Mesenchymal stem cell (in vitro differentiated cells and primary cell): ENCODE measurements at regions not wholly inside any gene's neighbourhood (a gene's known extent, or its start where the extent isn't known, plus 50 kb on each side); places are given as distances from the start of the nearest gene placed in this dataset.
A peak's percentile ranks its signal among the peaks of the same experiment; 100 is the strongest.

Source experiments
- DNase-seq: peaks from one replicate; pipeline ENCODE4 v3.0.0-alpha.2; 2013
- H2AFZ ChIP-seq: one replicate; pipeline ENCODE4 v1.6.1; 2013; ENCODE audit warnings: low read depth, mild to moderate bottlenecking, control low read depth, inconsistent platforms, low read length, moderate library complexity
- H2AK5ac ChIP-seq: 2 replicates; pipeline ENCODE4 v1.6.1; 2013; ENCODE audit warnings: low read length, moderate library complexity, mild to moderate bottlenecking, inconsistent platforms; ENCODE audit not compliant: severe bottlenecking
- H2BK120ac ChIP-seq: one replicate; pipeline ENCODE4 v1.6.1; 2013; ENCODE audit warnings: low read depth, mild to moderate bottlenecking, inconsistent platforms, low read length, moderate library complexity
- H2BK12ac ChIP-seq, 2 experiments: one replicate each; pipeline ENCODE4 v1.6.1; 2013; ENCODE audit warnings: inconsistent platforms in 2 of 2, low read length in 2 of 2, mild to moderate bottlenecking in 2 of 2, moderate library complexity in 2 of 2, control low read depth in 1 of 2
- H2BK15ac ChIP-seq: one replicate; pipeline ENCODE4 v1.6.1; 2013; ENCODE audit warnings: mild to moderate bottlenecking, low read depth, inconsistent platforms; ENCODE audit not compliant: poor library complexity, severe bottlenecking
- H2BK5ac ChIP-seq: 2 replicates; pipeline ENCODE4 v1.6.1; 2013; ENCODE audit warnings: low read depth, mild to moderate bottlenecking, low read length, control low read depth, inconsistent platforms; ENCODE audit not compliant: poor library complexity, severe bottlenecking
- H3K14ac ChIP-seq, 2 experiments: one replicate each; pipeline ENCODE4 v1.6.1; 2013; ENCODE audit warnings: inconsistent platforms in 2 of 2, low read length in 2 of 2, control low read depth in 1 of 2, mild to moderate bottlenecking in 1 of 2, moderate library complexity in 1 of 2
- H3K18ac ChIP-seq, 2 experiments: one replicate each; pipeline ENCODE4 v1.6.1; 2013; ENCODE audit warnings: inconsistent platforms in 2 of 2, low read length in 2 of 2, control low read depth in 1 of 2, low read depth in 1 of 2, mild to moderate bottlenecking in 1 of 2
- H3K23ac ChIP-seq, 2 experiments: one replicate each; pipeline ENCODE4 v1.6.1; 2013; ENCODE audit warnings: inconsistent platforms in 2 of 2, low read length in 2 of 2, mild to moderate bottlenecking in 2 of 2, moderate library complexity in 2 of 2, control low read depth in 1 of 2
- H3K27ac ChIP-seq: 2 replicates; pipeline ENCODE4 v1.5.1; 2013; ENCODE audit warnings: mild to moderate bottlenecking, moderate library complexity, low read length, control low read depth, inconsistent platforms; ENCODE audit not compliant: poor library complexity, severe bottlenecking
- H3K27me3 ChIP-seq, 2 experiments: 2 replicates each; pipeline versions ENCODE4 v1.6.1 to v1.7.0; 2013; ENCODE audit warnings: low read length in 2 of 2, mild to moderate bottlenecking in 2 of 2, moderate library complexity in 2 of 2, control low read depth in 1 of 2, inconsistent platforms in 1 of 2; ENCODE audit not compliant: control insufficient read depth in 1 of 2, insufficient read depth in 1 of 2
- H3K36me3 ChIP-seq, 2 experiments: 2 replicates each; pipeline versions ENCODE4 v1.6.1 to v1.7.0; 2013; ENCODE audit warnings: low read length in 2 of 2, control low read depth in 1 of 2, inconsistent platforms in 1 of 2, low read depth in 1 of 2, mild to moderate bottlenecking in 1 of 2; ENCODE audit not compliant: insufficient read depth in 2 of 2, control insufficient read depth in 1 of 2
- H3K4ac ChIP-seq, 2 experiments: one replicate each; pipeline ENCODE4 v1.6.1; 2013; ENCODE audit warnings: inconsistent platforms in 2 of 2, low read length in 2 of 2, mild to moderate bottlenecking in 2 of 2, moderate library complexity in 2 of 2, control low read depth in 1 of 2, low read depth in 1 of 2
- H3K4me1 ChIP-seq: 2 replicates; pipeline ENCODE4 v1.6.1; 2013; ENCODE audit warnings: low read depth, low read length, control low read depth; ENCODE audit not compliant: control insufficient read depth, insufficient read depth
- H3K4me2 ChIP-seq: 2 replicates; pipeline ENCODE4 v1.6.1; 2013; ENCODE audit warnings: low read length, mild to moderate bottlenecking, inconsistent platforms; ENCODE audit not compliant: poor library complexity, severe bottlenecking
- H3K4me3 ChIP-seq, 2 experiments: 2 replicates each; pipeline versions ENCODE4 v1.5.1 to v1.7.0; 2013; ENCODE audit warnings: low read length in 2 of 2, mild to moderate bottlenecking in 2 of 2, control low read depth in 1 of 2, low read depth in 1 of 2; ENCODE audit not compliant: insufficient read depth in 1 of 2
- H3K79me1 ChIP-seq: replicated peaks from 2 replicates; pipeline ENCODE4 v1.6.1; 2013; ENCODE audit warnings: mild to moderate bottlenecking, control low read depth, low read length, inconsistent platforms; ENCODE audit not compliant: poor library complexity, severe bottlenecking
- H3K9ac ChIP-seq: 2 replicates; pipeline ENCODE4 v1.7.0; 2013; ENCODE audit warnings: mild to moderate bottlenecking, low read length, moderate library complexity
- H3K9me3 ChIP-seq: 2 replicates; pipeline ENCODE4 v1.7.0; 2013; ENCODE audit warnings: mild to moderate bottlenecking, low read length; ENCODE audit not compliant: control insufficient read depth
- H4K8ac ChIP-seq: one replicate; pipeline ENCODE4 v1.6.1; 2013; ENCODE audit warnings: inconsistent platforms, mild to moderate bottlenecking, low read length, moderate library complexity
- H4K91ac ChIP-seq: one replicate; pipeline ENCODE4 v1.6.1; 2013; ENCODE audit warnings: mild to moderate bottlenecking, low read length, inconsistent platforms
- WGBS: methylation state at CpG from one replicate; pipeline ENCODE4 v1.1.7; 2013; ENCODE audit warnings: mixed read lengths; 5-methylcytosine and 5-hydroxymethylcytosine counted together

GRCh38 chr10:35875016-35875676, 233.1 kb upstream of the FZD8 start:
- peak overlapping the region in 1 of 2 experiments; percentile 70 for H3K18ac ChIP-seq
- no peaks in the 10 kb centered on the region for H3K36me3 ChIP-seq
- peaks cover 11% of the 10 kb centered on the region for H3K4me1 ChIP-seq
- peak overlapping the region; percentile 32 for H3K4me2 ChIP-seq
- peak overlapping the region; percentile 72 to 87 for H2BK12ac ChIP-seq
- no peak overlapping the region for H3K4me3 ChIP-seq
- no peaks in the 10 kb centered on the region for H3K9me3 ChIP-seq
- no peaks in the 10 kb centered on the region for H3K27me3 ChIP-seq
- no peak overlapping the region for H3K23ac ChIP-seq
- peak overlapping the region; percentile 52 for H4K91ac ChIP-seq
- 16% methylated on average over 9 of the region's 10 CpGs for WGBS
- no peak overlapping the region for H2AFZ ChIP-seq
- H3K27ac ChIP-seq: peak overlapping the region; percentile 82
- H4K8ac ChIP-seq: peak overlapping the region; percentile 71
- no peak overlapping the region for H2BK5ac ChIP-seq
- no peak overlapping the region for H3K14ac ChIP-seq
- no peaks in the 10 kb centered on the region for H3K79me1 ChIP-seq
- H2BK15ac ChIP-seq: no peak overlapping the region
- H3K9ac ChIP-seq: no peak overlapping the region
- H3K4ac ChIP-seq: peak overlapping the region in 1 of 2 experiments; percentile 56
- peak overlapping the region; percentile 81 for H2BK120ac ChIP-seq
- H2AK5ac ChIP-seq: peak overlapping the region; percentile 79
- peak; percentile 95 for DNase-seq

GRCh38 chr10:35874311-35875015, 232.4 kb upstream of the FZD8 start:
- H3K36me3 ChIP-seq: no peaks in the 10 kb centered on the region
- H3K4me1 ChIP-seq: peaks cover 11% of the 10 kb centered on the region
- H2BK5ac ChIP-seq: no peak overlapping the region
- peak overlapping the region; percentile 72 to 98 for H2BK12ac ChIP-seq
- H3K4me2 ChIP-seq: no peak overlapping the region
- 86% methylated on average over 5 of the region's 6 CpGs for WGBS
- H2BK15ac ChIP-seq: no peak overlapping the region
- H3K27ac ChIP-seq: peak overlapping the region; percentile 49
- peak overlapping the region in 1 of 2 experiments; percentile 56 for H3K4ac ChIP-seq
- H3K14ac ChIP-seq: no peak overlapping the region
- no peaks in the 10 kb centered on the region for H3K9me3 ChIP-seq
- DNase-seq: no peak
- H3K9ac ChIP-seq: no peak overlapping the region
- no peaks in the 10 kb centered on the region for H3K79me1 ChIP-seq
- H4K8ac ChIP-seq: peak overlapping the region; percentile 80
- H3K27me3 ChIP-seq: no peaks in the 10 kb centered on the region
- H3K18ac ChIP-seq: peak overlapping the region; percentile 70 to 71
- H2AK5ac ChIP-seq: peak overlapping the region; percentile 79
- peak overlapping the region; percentile 66 for H4K91ac ChIP-seq
- H2AFZ ChIP-seq: no peak overlapping the region
- peak overlapping the region; percentile 81 for H2BK120ac ChIP-seq
- no peak overlapping the region for H3K4me3 ChIP-seq
- no peak overlapping the region for H3K23ac ChIP-seq

- DNase-seq: no peak
- Histone ChIP-seq H3K18ac (peak overlapping the region; percentile 37 to 58), H4K8ac (peak overlapping the region; percentile 51), H3K4me3 (no peak overlapping the region), H3K23ac (no peak overlapping the region), H3K79me1 (no peaks in the 10 kb centered on the region), H3K36me3 (no peaks in the 10 kb centered on the region), H3K9ac (no peak overlapping the region), H2BK12ac (peak overlapping the region; percentile 75 to 88), H3K9me3 (no peaks in the 10 kb centered on the region), H3K4ac (peak overlapping the region in 1 of 2 experiments; percentile 82), H2AFZ (no peak overlapping the region), H3K4me2 (no peak overlapping the region), H2BK120ac (no peak overlapping the region), H3K27me3 (no peaks in the 10 kb centered on the region), H2AK5ac (peak overlapping the region; percentile 39), H2BK5ac (no peak overlapping the region), H3K4me1 (peaks cover 11% of the 10 kb centered on the region), H3K14ac (no peak overlapping the region), H4K91ac (peak overlapping the region; percentile 25), H3K27ac (no peak overlapping the region), H2BK15ac (peak overlapping the region; percentile 19)
- 96% methylated on average over 6 of the region's 6 CpGs for WGBS
These were observed 230.6 kb upstream of the FZD8 start for GRCh38 chr10:35872671-35873070.

- Histone ChIP-seq H3K27ac (no peak overlapping the region), H3K79me1 (no peaks in the 10 kb centered on the region), H3K4me2 (no peak overlapping the region), H2AFZ (no peak overlapping the region), H2BK12ac (peak overlapping the region in 1 of 2 experiments; percentile 63), H2BK5ac (no peak overlapping the region), H4K8ac (peak overlapping the region; percentile 51), H4K91ac (no peak overlapping the region), H3K4ac (peak overlapping the region in 1 of 2 experiments; percentile 45), H3K9ac (peak overlapping the region; percentile 53), H3K14ac (no peak overlapping the region), H3K4me3 (no peak overlapping the region), H2BK15ac (no peak overlapping the region), H3K9me3 (no peaks in the 10 kb centered on the region), H2AK5ac (peak overlapping the region; percentile 55), H3K36me3 (no peaks in the 10 kb centered on the region), H3K18ac (peak overlapping the region; percentile 19 to 66), H3K4me1 (peaks cover 7% of the 10 kb centered on the region), H3K23ac (no peak overlapping the region), H2BK120ac (no peak overlapping the region), H3K27me3 (no peaks in the 10 kb centered on the region)
- WGBS: 49% methylated on average over 3 of the region's 5 CpGs
- no peak for DNase-seq
These were observed 228.7 kb upstream of the FZD8 start for GRCh38 chr10:35870665-35871310.
